ENCODE measurements at regions not wholly inside any gene's neighbourhood (a gene's known extent, or its start where the extent isn't known, plus 50 kb on each side); places are given as distances from the start of the nearest gene placed in this dataset.

GRCh38 chr18:60209042-60209441 is 163.5 kb downstream of the MC4R start:
- TF ChIP-seq, protein P1, sequence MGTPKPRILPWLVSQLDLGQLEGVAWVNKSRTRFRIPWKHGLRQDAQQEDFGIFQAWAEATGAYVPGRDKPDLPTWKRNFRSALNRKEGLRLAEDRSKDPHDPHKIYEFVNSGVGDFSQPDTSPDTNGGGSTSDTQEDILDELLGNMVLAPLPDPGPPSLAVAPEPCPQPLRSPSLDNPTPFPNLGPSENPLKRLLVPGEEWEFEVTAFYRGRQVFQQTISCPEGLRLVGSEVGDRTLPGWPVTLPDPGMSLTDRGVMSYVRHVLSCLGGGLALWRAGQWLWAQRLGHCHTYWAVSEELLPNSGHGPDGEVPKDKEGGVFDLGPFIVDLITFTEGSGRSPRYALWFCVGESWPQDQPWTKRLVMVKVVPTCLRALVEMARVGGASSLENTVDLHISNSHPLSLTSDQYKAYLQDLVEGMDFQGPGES (IDR thresholded peaks at IDR 0.05; ENCODE audit: low read depth, low read length) = no peak
- TF ChIP-seq EZH2phosphoT487 (IDR thresholded peaks at IDR 0.05; ENCODE audit: borderline replicate concordance, low read depth) (no peak), ELF1 (IDR thresholded peaks at IDR 0.05) (no peak), POLR2AphosphoS5 (IDR thresholded peaks at IDR 0.05; ENCODE audit: low read depth, low read length) (no peak), REST (IDR thresholded peaks at IDR 0.05; ENCODE audit: low read depth, low read length) (no peak), TAF1 (IDR thresholded peaks at IDR 0.05; ENCODE audit: borderline replicate concordance, low read depth, low read length) (no peak)
- TF ChIP-seq, protein P2, sequence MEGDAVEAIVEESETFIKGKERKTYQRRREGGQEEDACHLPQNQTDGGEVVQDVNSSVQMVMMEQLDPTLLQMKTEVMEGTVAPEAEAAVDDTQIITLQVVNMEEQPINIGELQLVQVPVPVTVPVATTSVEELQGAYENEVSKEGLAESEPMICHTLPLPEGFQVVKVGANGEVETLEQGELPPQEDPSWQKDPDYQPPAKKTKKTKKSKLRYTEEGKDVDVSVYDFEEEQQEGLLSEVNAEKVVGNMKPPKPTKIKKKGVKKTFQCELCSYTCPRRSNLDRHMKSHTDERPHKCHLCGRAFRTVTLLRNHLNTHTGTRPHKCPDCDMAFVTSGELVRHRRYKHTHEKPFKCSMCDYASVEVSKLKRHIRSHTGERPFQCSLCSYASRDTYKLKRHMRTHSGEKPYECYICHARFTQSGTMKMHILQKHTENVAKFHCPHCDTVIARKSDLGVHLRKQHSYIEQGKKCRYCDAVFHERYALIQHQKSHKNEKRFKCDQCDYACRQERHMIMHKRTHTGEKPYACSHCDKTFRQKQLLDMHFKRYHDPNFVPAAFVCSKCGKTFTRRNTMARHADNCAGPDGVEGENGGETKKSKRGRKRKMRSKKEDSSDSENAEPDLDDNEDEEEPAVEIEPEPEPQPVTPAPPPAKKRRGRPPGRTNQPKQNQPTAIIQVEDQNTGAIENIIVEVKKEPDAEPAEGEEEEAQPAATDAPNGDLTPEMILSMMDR (IDR thresholded peaks at IDR 0.05) = no peak
